KOPT-K1 (cell line): ENCODE measurements at regions not wholly inside any gene's neighbourhood (a gene's known extent, or its start where the extent isn't known, plus 50 kb on each side); places are given as distances from the start of the nearest gene placed in this dataset.

Experiments used
- H3K27ac ChIP-seq: fragments of 200-600 bp; sonication (generic); 2 replicates; pipeline ENCODE4 v1.5.1; 2016; ENCODE audit warnings: antibody characterized with exemption, mild to moderate bottlenecking, low read depth, low read length; ENCODE audit not compliant: poor library complexity, severe bottlenecking
- H3K36me3 ChIP-seq: fragments of 200-600 bp; sonication (generic); 2 replicates; pipeline ENCODE4 v1.5.1; 2017; ENCODE audit warnings: antibody characterized with exemption, mild to moderate bottlenecking, low read length, moderate library complexity; ENCODE audit not compliant: insufficient read depth
- H3K9me3 ChIP-seq: fragments of 200-600 bp; sonication (generic); 2 replicates; pipeline ENCODE4 v1.5.1; 2017; ENCODE audit warnings: antibody characterized with exemption, low read length, mild to moderate bottlenecking; ENCODE audit not compliant: insufficient read depth, poor library complexity, severe bottlenecking

- no peak overlapping the region for H3K27ac ChIP-seq
- no peaks in the 10 kb centered on the region for H3K9me3 ChIP-seq
- H3K36me3 ChIP-seq = no peaks in the 10 kb centered on the region
Observed at GRCh38 chr15:96424674-96425073, 94.2 kb downstream of the NR2F2 start.

GRCh38 chr15:96428742-96429141, 98.2 kb downstream of the NR2F2 start:
- Histone ChIP-seq H3K36me3 (no peaks in the 10 kb centered on the region), H3K27ac (no peak overlapping the region), H3K9me3 (no peaks in the 10 kb centered on the region)

- Histone ChIP-seq H3K9me3 (no peaks in the 10 kb centered on the region), H3K36me3 (no peaks in the 10 kb centered on the region), H3K27ac (no peak overlapping the region)
Observed at GRCh38 chr15:96431786-96432185, 101.3 kb downstream of the NR2F2 start.

GRCh38 chr15:96435022-96435421, 104.5 kb downstream of the NR2F2 start:
- H3K36me3 ChIP-seq = no peaks in the 10 kb centered on the region
- H3K27ac ChIP-seq = no peak overlapping the region
- H3K9me3 ChIP-seq = no peaks in the 10 kb centered on the region

GRCh38 chr15:96435841-96436240, 105.3 kb downstream of the NR2F2 start:
- Histone ChIP-seq H3K9me3 (no peaks in the 10 kb centered on the region), H3K36me3 (no peaks in the 10 kb centered on the region), H3K27ac (no peak overlapping the region)

- Histone ChIP-seq H3K27ac (no peak overlapping the region), H3K9me3 (no peaks in the 10 kb centered on the region), H3K36me3 (no peaks in the 10 kb centered on the region)
Observed at GRCh38 chr15:96440978-96441377, 110.5 kb downstream of the NR2F2 start.

GRCh38 chr15:96442076-96442475, 111.6 kb downstream of the NR2F2 start:
- no peak overlapping the region for H3K27ac ChIP-seq
- no peaks in the 10 kb centered on the region for H3K9me3 ChIP-seq
- no peaks in the 10 kb centered on the region for H3K36me3 ChIP-seq

- H3K9me3 ChIP-seq = no peaks in the 10 kb centered on the region
- H3K36me3 ChIP-seq = no peaks in the 10 kb centered on the region
- no peak overlapping the region for H3K27ac ChIP-seq
Observed at GRCh38 chr15:96444865-96445264, 114.4 kb downstream of the NR2F2 start.

- no peaks in the 10 kb centered on the region for H3K36me3 ChIP-seq
- H3K27ac ChIP-seq = no peak overlapping the region
- no peaks in the 10 kb centered on the region for H3K9me3 ChIP-seq
Observed at GRCh38 chr15:96448923-96449322, 118.4 kb downstream of the NR2F2 start.

- Histone ChIP-seq H3K27ac (no peak overlapping the region), H3K36me3 (no peaks in the 10 kb centered on the region), H3K9me3 (no peaks in the 10 kb centered on the region)
Observed at GRCh38 chr15:96457841-96458240, 127.3 kb downstream of the NR2F2 start.

GRCh38 chr15:96460106-96460505, 129.6 kb downstream of the NR2F2 start:
- H3K27ac ChIP-seq = no peak overlapping the region
- H3K36me3 ChIP-seq = no peaks in the 10 kb centered on the region
- no peaks in the 10 kb centered on the region for H3K9me3 ChIP-seq

GRCh38 chr15:96462768-96463750, 132.6 kb downstream of the NR2F2 start:
- Histone ChIP-seq H3K36me3 (no peaks in the 10 kb centered on the region), H3K9me3 (no peaks in the 10 kb centered on the region), H3K27ac (no peak overlapping the region)

GRCh38 chr15:96466389-96466947, 136.0 kb downstream of the NR2F2 start:
- no peak overlapping the region for H3K27ac ChIP-seq
- no peaks in the 10 kb centered on the region for H3K9me3 ChIP-seq
- H3K36me3 ChIP-seq = no peaks in the 10 kb centered on the region

- Histone ChIP-seq H3K27ac (no peak overlapping the region), H3K36me3 (no peaks in the 10 kb centered on the region), H3K9me3 (no peaks in the 10 kb centered on the region)
Observed at GRCh38 chr15:96468036-96468435, 137.5 kb downstream of the NR2F2 start.

GRCh38 chr15:96470681-96471310, 140.3 kb downstream of the NR2F2 start:
- H3K27ac ChIP-seq = no peak overlapping the region
- no peaks in the 10 kb centered on the region for H3K9me3 ChIP-seq
- no peaks in the 10 kb centered on the region for H3K36me3 ChIP-seq
